Tibial nerve (tissue), 4 donors: ENCODE measurements at regions not wholly inside any gene's neighbourhood (a gene's known extent, or its start where the extent isn't known, plus 50 kb on each side); places are given as distances from the start of the nearest gene placed in this dataset.

Experiments used
- DNase-seq, 2 donors: peaks; one replicate each; pipeline ENCODE4 v3.0.0-alpha.2; 2019; ENCODE audit warnings: low spot score in 2 of 2
- H3K27ac ChIP-seq, 4 donors: fragments of 200-600 bp; sonication (generic) in 3 of 4; one replicate each; pipeline ENCODE4 v1.5.1; 2017 to 2019; ENCODE audit warnings: mild to moderate bottlenecking in 1 of 4
- H3K27me3 ChIP-seq, 2 donors: fragments of 200-600 bp; sonication (generic) in 1 of 2; one replicate each; pipeline versions ENCODE4 v1.5.1 to v1.6.0; 2017 to 2019
- H3K36me3 ChIP-seq, 3 donors: fragments of 200-600 bp; sonication (generic); one replicate each; pipeline ENCODE4 v1.5.1; 2018 to 2019
- H3K4me1 ChIP-seq, 4 donors: fragments of 200-600 bp; sonication (generic) in 3 of 4; one replicate each; pipeline ENCODE4 v1.5.1; 2017 to 2019
- H3K4me3 ChIP-seq, 4 donors: fragments of 200-600 bp; sonication (generic) in 3 of 4; one replicate each; pipeline ENCODE4 v1.5.1; 2017 to 2019; ENCODE audit warnings: mild to moderate bottlenecking in 1 of 4, moderate library complexity in 1 of 4
- H3K9me3 ChIP-seq, 4 donors: fragments of 200-600 bp; sonication (generic) in 3 of 4; one replicate each; pipeline ENCODE4 v1.5.1; 2017 to 2019
- EP300 ChIP-seq, 2 donors: sonication (generic); formaldehyde crosslinking; IDR thresholded peaks; one replicate each; pipeline ENCODE4 v1.6.1; 2017; ENCODE audit warnings: antibody characterized with exemption in 2 of 2, mild to moderate bottlenecking in 1 of 2
- POLR2A ChIP-seq, 2 donors: fragments of 450-650 bp; IDR thresholded peaks; one replicate each; pipeline ENCODE4 v1.6.1; 2017; ENCODE audit warnings: antibody characterized with exemption in 2 of 2, mild to moderate bottlenecking in 2 of 2, moderate library complexity in 2 of 2
- WGBS, 2 donors: methylation state at CpG; one replicate each; pipeline ENCODE4 v1.1.5; 2018; 5-methylcytosine and 5-hydroxymethylcytosine counted together
- TF ChIP-seq, protein P1 (sequence below), 5 experiments: fragments of 200-600 bp in 3 of 5; fragments of 450-650 bp in 2 of 5; sonication (generic) in 3 of 5; IDR thresholded peaks; one replicate each; pipeline ENCODE4 v1.5.1; 2016 to 2019; ENCODE audit warnings: antibody characterized with exemption in 5 of 5, mild to moderate bottlenecking in 3 of 5, moderate library complexity in 2 of 5

DNA sequence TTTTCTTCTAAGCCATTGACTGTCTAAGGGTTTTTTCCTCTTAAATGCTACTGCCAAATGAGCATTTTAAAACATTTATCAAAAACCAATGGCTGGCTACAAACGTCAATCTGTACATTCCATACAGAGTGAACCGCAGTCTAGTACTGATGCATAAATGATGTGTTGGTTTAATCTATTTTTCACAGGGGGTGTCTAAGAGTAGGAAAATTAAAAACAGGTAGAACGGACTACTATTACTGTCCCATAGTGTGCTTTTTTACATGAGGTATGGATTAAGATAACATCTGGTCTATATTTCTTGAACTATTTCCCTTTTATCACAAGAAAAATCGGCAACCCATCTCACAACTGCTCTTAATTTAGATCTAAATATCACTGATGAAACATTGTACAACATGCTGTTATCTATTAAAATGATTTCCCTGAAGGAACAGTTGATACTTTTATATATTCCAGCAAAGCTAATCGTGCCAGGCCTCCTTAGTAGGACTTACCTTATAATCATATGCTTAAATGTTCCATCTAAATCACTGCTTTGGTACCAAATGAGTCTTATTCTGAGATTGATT, 172.9 kb upstream of the CDKN3 start:
- TF ChIP-seq POLR2A (IDR thresholded peaks at IDR 0.05) (no peak), EP300 (IDR thresholded peaks at IDR 0.05) (no peak)
- TF ChIP-seq, protein P1, sequence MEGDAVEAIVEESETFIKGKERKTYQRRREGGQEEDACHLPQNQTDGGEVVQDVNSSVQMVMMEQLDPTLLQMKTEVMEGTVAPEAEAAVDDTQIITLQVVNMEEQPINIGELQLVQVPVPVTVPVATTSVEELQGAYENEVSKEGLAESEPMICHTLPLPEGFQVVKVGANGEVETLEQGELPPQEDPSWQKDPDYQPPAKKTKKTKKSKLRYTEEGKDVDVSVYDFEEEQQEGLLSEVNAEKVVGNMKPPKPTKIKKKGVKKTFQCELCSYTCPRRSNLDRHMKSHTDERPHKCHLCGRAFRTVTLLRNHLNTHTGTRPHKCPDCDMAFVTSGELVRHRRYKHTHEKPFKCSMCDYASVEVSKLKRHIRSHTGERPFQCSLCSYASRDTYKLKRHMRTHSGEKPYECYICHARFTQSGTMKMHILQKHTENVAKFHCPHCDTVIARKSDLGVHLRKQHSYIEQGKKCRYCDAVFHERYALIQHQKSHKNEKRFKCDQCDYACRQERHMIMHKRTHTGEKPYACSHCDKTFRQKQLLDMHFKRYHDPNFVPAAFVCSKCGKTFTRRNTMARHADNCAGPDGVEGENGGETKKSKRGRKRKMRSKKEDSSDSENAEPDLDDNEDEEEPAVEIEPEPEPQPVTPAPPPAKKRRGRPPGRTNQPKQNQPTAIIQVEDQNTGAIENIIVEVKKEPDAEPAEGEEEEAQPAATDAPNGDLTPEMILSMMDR (IDR thresholded peaks at IDR 0.05), result no peak
- H3K36me3 ChIP-seq, result no peaks in the 10 kb centered on the region
- 85 to 90% methylated on average over 5 of the region's 5 CpGs for WGBS, 2 donors
- no peaks in the 10 kb centered on the region for H3K9me3 ChIP-seq
- no peak overlapping the region for H3K27ac ChIP-seq
- H3K4me1 ChIP-seq, result peaks cover 0 to 27% (median 0%) of the 10 kb centered on the region in 4 donors
- H3K27me3 ChIP-seq, result peaks cover 0 to 15% of the 10 kb centered on the region in 2 donors
- H3K4me3 ChIP-seq, result no peak overlapping the region
- DNase-seq, result no peak

DNA sequence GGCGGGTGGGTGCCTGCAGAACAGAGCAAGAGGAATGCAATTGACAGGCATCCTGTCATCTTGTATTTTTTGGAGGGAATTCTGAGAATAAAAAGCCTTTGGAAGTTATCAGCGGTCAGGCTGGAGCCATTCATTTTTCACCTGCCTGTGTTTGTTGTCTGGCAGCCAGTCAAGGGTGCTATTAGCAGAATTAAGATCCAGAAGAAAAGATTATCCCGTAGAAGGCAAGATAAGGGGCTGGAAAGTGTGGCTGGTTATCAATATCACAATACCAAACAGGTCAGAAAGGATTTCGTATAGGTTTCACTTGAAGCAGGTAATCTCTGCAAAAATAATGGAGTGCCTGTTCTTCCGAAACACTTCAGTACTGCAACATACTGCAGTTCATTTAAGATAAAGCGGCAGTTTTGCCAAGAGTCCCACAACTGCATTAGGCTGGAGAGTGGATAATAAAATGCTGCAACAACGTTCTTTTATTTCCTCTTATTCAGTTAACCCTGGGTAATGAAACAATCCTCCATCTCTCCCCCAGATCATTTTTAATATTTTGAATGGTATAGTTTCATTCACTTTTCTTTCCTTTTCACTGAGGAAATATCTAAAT, 171.2 kb upstream of the CDKN3 start:
- H3K4me1 ChIP-seq, result peaks cover 0 to 11% (median 0%) of the 10 kb centered on the region in 4 donors
- TF ChIP-seq, protein P1 (IDR thresholded peaks at IDR 0.05), result no peak
- TF ChIP-seq POLR2A (IDR thresholded peaks at IDR 0.05), result no peak
- TF ChIP-seq EP300 (IDR thresholded peaks at IDR 0.05), result no peak
- H3K36me3 ChIP-seq, result no peaks in the 10 kb centered on the region
- WGBS, 2 donors, result 44 to 47% methylated on average over 7 of the region's 7 CpGs
- no peaks in the 10 kb centered on the region for H3K27me3 ChIP-seq
- H3K4me3 ChIP-seq, result no peak overlapping the region
- H3K27ac ChIP-seq, result no peak overlapping the region
- DNase-seq, result no peak
- no peaks in the 10 kb centered on the region for H3K9me3 ChIP-seq

DNA sequence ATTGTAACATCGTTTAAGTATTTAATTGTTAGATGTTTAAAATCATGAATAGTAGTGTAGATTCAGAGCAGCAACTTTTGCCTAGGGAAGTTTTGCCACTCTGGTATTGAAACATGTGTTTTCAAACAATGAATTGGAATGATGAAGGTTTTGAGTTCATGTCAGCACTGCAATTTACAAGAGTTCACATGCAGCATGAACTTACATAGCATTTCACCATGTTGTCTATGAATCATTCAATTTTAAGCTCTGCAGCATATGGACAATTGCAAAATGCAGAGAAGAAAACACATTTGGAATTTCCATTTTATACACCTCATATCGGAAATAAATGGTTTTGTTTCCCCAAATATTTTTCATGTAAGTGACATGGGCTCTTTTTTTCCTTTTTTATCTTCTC, 170.7 kb upstream of the CDKN3 start:
- Histone ChIP-seq H3K27ac (no peak overlapping the region), H3K27me3 (no peaks in the 10 kb centered on the region), H3K4me1 (peaks cover 0 to 5% (median 0%) of the 10 kb centered on the region in 4 donors), H3K36me3 (no peaks in the 10 kb centered on the region), H3K4me3 (no peak overlapping the region), H3K9me3 (no peaks in the 10 kb centered on the region)
- TF ChIP-seq POLR2A (IDR thresholded peaks at IDR 0.05) (no peak), EP300 (IDR thresholded peaks at IDR 0.05) (no peak)
- TF ChIP-seq, protein P1 (IDR thresholded peaks at IDR 0.05), result no peak
- no peak for DNase-seq
- 65 to 71% methylated on average over 2 of the region's 2 CpGs for WGBS, 2 donors

DNA sequence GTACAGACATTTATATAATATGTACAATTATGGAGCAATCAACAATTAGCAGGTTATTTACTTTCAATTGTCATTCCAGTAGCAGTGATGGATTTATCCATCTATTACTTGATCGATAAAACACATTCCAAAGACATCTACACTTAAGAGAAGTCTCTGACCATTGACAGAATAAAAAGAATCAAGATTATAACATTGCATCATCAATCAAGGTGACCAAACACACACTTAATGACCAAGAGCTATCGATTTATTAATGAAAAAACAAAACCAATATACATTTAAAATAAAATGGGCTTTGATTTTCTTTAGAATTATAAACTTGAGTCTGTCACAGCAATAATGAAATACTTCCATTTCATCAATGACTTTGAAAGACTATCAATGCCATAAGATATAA, 170.2 kb upstream of the CDKN3 start:
- Histone ChIP-seq H3K27me3 (no peaks in the 10 kb centered on the region), H3K9me3 (no peaks in the 10 kb centered on the region), H3K4me3 (no peak overlapping the region), H3K36me3 (no peaks in the 10 kb centered on the region), H3K4me1 (peaks cover 0 to under 1% (median 0%) of the 10 kb centered on the region in 4 donors), H3K27ac (no peak overlapping the region)
- TF ChIP-seq EP300 (IDR thresholded peaks at IDR 0.05), result no peak
- no peak for TF ChIP-seq POLR2A (IDR thresholded peaks at IDR 0.05)
- TF ChIP-seq, protein P1 (IDR thresholded peaks at IDR 0.05), result no peak
- no peak for DNase-seq
- WGBS, 2 donors, result 97 to 99% methylated on average over 2 of the region's 2 CpGs

DNA sequence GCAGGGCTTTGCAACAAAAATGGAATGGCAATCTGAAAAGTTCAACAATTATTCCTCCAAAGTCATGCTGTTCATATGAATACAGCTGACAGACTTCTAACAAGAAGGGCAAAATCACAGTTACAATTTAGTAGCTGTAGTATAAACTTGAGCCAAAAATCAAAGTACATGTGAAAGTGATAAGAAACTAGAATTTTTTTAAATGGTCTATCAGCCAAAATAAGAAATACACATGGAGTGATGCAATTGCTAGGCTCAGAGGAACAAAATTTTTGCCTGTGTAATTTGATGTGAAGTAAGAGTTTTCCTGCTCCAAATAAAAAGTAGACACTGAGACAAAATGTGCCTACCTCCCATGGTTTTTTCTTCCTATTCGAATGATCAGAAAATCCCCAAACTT, 167.7 kb upstream of the CDKN3 start:
- WGBS, 2 donors, result 71 to 81% methylated on average over 1 of the region's 1 CpG
- Histone ChIP-seq H3K4me3 (no peak overlapping the region), H3K4me1 (no peaks in the 10 kb centered on the region), H3K27me3 (no peaks in the 10 kb centered on the region), H3K27ac (no peak overlapping the region), H3K9me3 (no peaks in the 10 kb centered on the region), H3K36me3 (no peaks in the 10 kb centered on the region)
- TF ChIP-seq, protein P1 (IDR thresholded peaks at IDR 0.05), result no peak
- no peak for TF ChIP-seq EP300 (IDR thresholded peaks at IDR 0.05)
- no peak for TF ChIP-seq POLR2A (IDR thresholded peaks at IDR 0.05)
- DNase-seq, result no peak
